A549 (cell line): ENCODE measurements at regions not wholly inside any gene's neighbourhood (a gene's known extent, or its start where the extent isn't known, plus 50 kb on each side); places are given as distances from the start of the nearest gene placed in this dataset.
A peak's percentile ranks its signal among the peaks of the same experiment; 100 is the strongest.

Source experiments
- ATAC-seq, 2 experiments: fragments of 200-7000 bp in 1 of 2; fragments of >200 bp in 1 of 2; cut with Nextera tagmentation in 1 of 2; cut with Tn5 transposase in 1 of 2; 3 replicates each; pipeline versions ENCODE4 v1.8.0 to v1.9.1; 2018 to 2020; ENCODE audit warnings: mild to moderate bottlenecking in 1 of 2, moderate library complexity in 1 of 2
- CTCF ChIA-PET: fragments of 300-600 bp; sonication (Branson Sonifier 250); formaldehyde crosslinking; extraction: SDS; loops from one replicate; lab custom pipeline; 2021; ENCODE audit warnings: antibody characterized with exemption, inconsistent platforms; lab: Yijun Ruan, JAX
- POLR2A ChIA-PET: fragments of 350-600 bp; formaldehyde crosslinking; extraction: SDS; loops from one replicate; lab custom pipeline; 2021; ENCODE audit warnings: antibody characterized with exemption, inconsistent platforms; lab: Yijun Ruan, JAX
- DNase-seq, 2 experiments: peaks; one replicate each; pipeline versions ENCODE4 v3.0.0 to v3.0.0-alpha.2; 2011 to 2016; ENCODE audit warnings: low read depth in 1 of 2, low spot score in 1 of 2
- FAIRE-seq: peaks from 2 replicates; lab custom pipeline; 2011; peaks lifted over from hg19 to GRCh38; lab: Jason Lieb, UNC
- H3K27ac ChIP-seq, 2 experiments: fragments of >200 bp; sonication (Bioruptor Twin); formaldehyde crosslinking; 3 replicates each; pipeline ENCODE4 v1.5.1; 2016 to 2017
- H3K4me1 ChIP-seq: fragments of >200 bp; sonication (Bioruptor Twin); formaldehyde crosslinking; 3 replicates; pipeline ENCODE4 v1.6.1; 2016
- H3K4me2 ChIP-seq: fragments of >200 bp; sonication (Bioruptor Twin); formaldehyde crosslinking; 3 replicates; pipeline ENCODE4 v1.6.1; 2016
- H3K4me3 ChIP-seq: fragments of >200 bp; sonication (Bioruptor Twin); formaldehyde crosslinking; 3 replicates; pipeline ENCODE4 v1.5.1; 2016
- H3K9me3 ChIP-seq: fragments of >200 bp; sonication (Bioruptor Twin); formaldehyde crosslinking; 3 replicates; pipeline ENCODE4 v1.6.1; 2016
- CBX2 ChIP-seq: fragments of 200-600 bp; sonication (generic); IDR thresholded peaks from 2 replicates; pipeline ENCODE4 v1.6.1; 2016; ENCODE audit warnings: low read depth, mild to moderate bottlenecking, borderline replicate concordance
- EHF ChIP-seq: fragments of 250-450 bp; sonication (Bioruptor Pico); IDR thresholded peaks from 2 replicates; pipeline ENCODE4 v1.5.0; 2020; ENCODE audit warnings: mild to moderate bottlenecking
- ESRRA ChIP-seq: fragments of 150-350 bp; IDR thresholded peaks from 2 replicates; pipeline ENCODE4 v1.6.1; 2014; ENCODE audit warnings: mild to moderate bottlenecking, low read length, borderline replicate concordance
- FOSB ChIP-seq: fragments of 250-450 bp; sonication (Bioruptor Pico); IDR thresholded peaks from 2 replicates; pipeline ENCODE4 v1.5.0; 2020; ENCODE audit warnings: mild to moderate bottlenecking, moderate library complexity
- HDAC2 ChIP-seq: fragments of 200-600 bp; sonication (generic); IDR thresholded peaks from 2 replicates; pipeline ENCODE4 v1.6.1; 2016
- HOXA7 ChIP-seq: fragments of 250-450 bp; sonication (Bioruptor Pico); IDR thresholded peaks from 2 replicates; pipeline ENCODE4 v1.5.0; 2020; ENCODE audit warnings: mild to moderate bottlenecking, moderate library complexity
- HOXB13 ChIP-seq: fragments of 250-450 bp; sonication (Bioruptor Pico); IDR thresholded peaks from 2 replicates; pipeline ENCODE4 v1.5.0; 2020; ENCODE audit warnings: low read depth, mild to moderate bottlenecking, moderate library complexity
- JUN ChIP-seq, 2 experiments: fragments of >200 bp; sonication (Bioruptor Twin); formaldehyde crosslinking; IDR thresholded peaks; 2 replicates in 1 of 2; 3 replicates in 1 of 2; pipeline ENCODE4 v1.6.1; 2016 to 2017
- MAFK ChIP-seq: fragments of 450-650 bp; IDR thresholded peaks from 2 replicates; pipeline ENCODE4 v1.6.1; 2014; ENCODE audit not compliant: partially characterized antibody
- MYC ChIP-seq: IDR thresholded peaks from 2 replicates; pipeline ENCODE4 v1.6.1; 2012; ENCODE audit warnings: mild to moderate bottlenecking, inconsistent platforms, low read length, improper control_type of control experiment, borderline replicate concordance
- NFE2L2 ChIP-seq: fragments of 150-350 bp; conservative IDR thresholded peaks from 2 replicates; pipeline ENCODE4 v1.6.1; 2014; ENCODE audit warnings: low read length
- POLR2A ChIP-seq: IDR thresholded peaks from 2 replicates; pipeline ENCODE4 v1.6.1; 2012; ENCODE audit warnings: mild to moderate bottlenecking, low read length
- POLR2AphosphoS2 ChIP-seq: conservative IDR thresholded peaks from 2 replicates; pipeline ENCODE4 v1.6.1; 2012; ENCODE audit warnings: low read length, improper control_type of control experiment, inconsistent platforms
- RARB ChIP-seq: fragments of 250-450 bp; sonication (Bioruptor Pico); IDR thresholded peaks from 2 replicates; pipeline ENCODE4 v1.8.0; 2021; ENCODE audit warnings: mild to moderate bottlenecking, moderate library complexity
- RCOR1 ChIP-seq: fragments of 150-350 bp; IDR thresholded peaks from 2 replicates; pipeline ENCODE4 v1.6.1; 2014; ENCODE audit warnings: antibody characterized with exemption, low read length, low read depth
- SMC3 ChIP-seq: fragments of >200 bp; sonication (Bioruptor Twin); formaldehyde crosslinking; IDR thresholded peaks from 3 replicates; pipeline ENCODE4 v1.6.1; 2018; ENCODE audit warnings: inconsistent platforms
- SREBF2 ChIP-seq: fragments of 450-650 bp; IDR thresholded peaks from 2 replicates; pipeline ENCODE4 v1.6.1; 2014; ENCODE audit warnings: mild to moderate bottlenecking, moderate library complexity
- TFCP2L1 ChIP-seq: fragments of 250-450 bp; sonication (Bioruptor Pico); IDR thresholded peaks from 2 replicates; pipeline ENCODE4 v1.5.0; 2021; ENCODE audit warnings: mild to moderate bottlenecking
- TP53 ChIP-seq: fragments of 250-450 bp; sonication (Bioruptor Pico); IDR thresholded peaks from 2 replicates; pipeline ENCODE4 v1.5.0; 2021; ENCODE audit warnings: mild to moderate bottlenecking, moderate library complexity
- ZFP36 ChIP-seq: fragments of 450-650 bp; IDR thresholded peaks from 2 replicates; pipeline ENCODE4 v1.6.1; 2014; ENCODE audit warnings: borderline replicate concordance; ENCODE audit not compliant: partially characterized antibody
- WGBS: methylation state at CpG from one replicate; pipeline ENCODE4 v1.1.6; 2017; ENCODE audit errors: missing lambda C conversion rate; 5-methylcytosine and 5-hydroxymethylcytosine counted together
- TF ChIP-seq, protein P1 (sequence below): fragments of >200 bp; sonication (Bioruptor Twin); formaldehyde crosslinking; IDR thresholded peaks from 2 replicates; pipeline ENCODE4 v1.6.1; 2016
- TF ChIP-seq, protein P2 (sequence below): fragments of 450-650 bp; IDR thresholded peaks from 2 replicates; pipeline ENCODE4 v1.6.1; 2014; ENCODE audit warnings: antibody characterized with exemption
- TF ChIP-seq, protein P3 (sequence below): IDR thresholded peaks from 2 replicates; pipeline ENCODE4 v1.6.1; 2012
- TF ChIP-seq, protein P4 (sequence below): fragments of >200 bp; sonication (Bioruptor Twin); formaldehyde crosslinking; IDR thresholded peaks from 3 replicates; pipeline ENCODE4 v1.6.1; 2016
- TF ChIP-seq, protein P5 (sequence below): IDR thresholded peaks from 2 replicates; pipeline ENCODE4 v1.6.1; 2012
- TF ChIP-seq, protein P6 (sequence below): fragments of 250-450 bp; sonication (Bioruptor Pico); IDR thresholded peaks from 2 replicates; pipeline ENCODE4 v1.5.0; 2020; ENCODE audit warnings: low read depth, mild to moderate bottlenecking, moderate library complexity

DNA sequence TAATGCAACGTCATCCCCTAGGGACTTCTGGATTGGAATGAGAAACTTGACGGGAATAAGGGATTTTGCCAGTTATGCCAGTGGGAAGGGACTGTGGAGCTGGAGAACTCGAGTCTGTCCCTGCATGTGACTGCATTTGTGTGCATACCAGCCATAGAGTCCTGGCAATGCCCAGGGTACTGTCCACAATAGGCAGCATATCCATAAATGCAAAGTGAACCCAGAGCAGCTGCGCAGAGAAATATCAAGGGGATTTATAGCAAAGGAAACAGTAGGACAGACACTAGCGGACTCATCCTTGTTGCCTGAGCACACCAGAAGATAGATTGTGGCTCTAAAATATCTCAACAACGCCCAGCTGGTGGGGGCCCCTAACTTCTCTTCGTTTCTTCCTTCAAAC lies 247.1 kb upstream of the SRRM4 start:
- POLR2A ChIA-PET = no interaction called here
- CTCF ChIA-PET = no interaction called here
- no peak for DNase-seq
- no peak overlapping the region for H3K4me3 ChIP-seq
- no peak for FAIRE-seq
- no peak overlapping the region for H3K27ac ChIP-seq
- WGBS = 4% methylated on average over 7 of the region's 7 CpGs
- H3K9me3 ChIP-seq = no peaks in the 10 kb centered on the region
- no peak overlapping the region for H3K4me2 ChIP-seq
- TF ChIP-seq HOXB13 (CRISPR knock-in tag) = no peak
- no peak for TF ChIP-seq JUN (IDR thresholded peaks at IDR 0.05)
- TF ChIP-seq, protein P1, sequence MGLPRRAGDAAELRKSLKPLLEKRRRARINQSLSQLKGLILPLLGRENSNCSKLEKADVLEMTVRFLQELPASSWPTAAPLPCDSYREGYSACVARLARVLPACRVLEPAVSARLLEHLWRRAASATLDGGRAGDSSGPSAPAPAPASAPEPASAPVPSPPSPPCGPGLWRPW = no peak
- TF ChIP-seq, protein P2, sequence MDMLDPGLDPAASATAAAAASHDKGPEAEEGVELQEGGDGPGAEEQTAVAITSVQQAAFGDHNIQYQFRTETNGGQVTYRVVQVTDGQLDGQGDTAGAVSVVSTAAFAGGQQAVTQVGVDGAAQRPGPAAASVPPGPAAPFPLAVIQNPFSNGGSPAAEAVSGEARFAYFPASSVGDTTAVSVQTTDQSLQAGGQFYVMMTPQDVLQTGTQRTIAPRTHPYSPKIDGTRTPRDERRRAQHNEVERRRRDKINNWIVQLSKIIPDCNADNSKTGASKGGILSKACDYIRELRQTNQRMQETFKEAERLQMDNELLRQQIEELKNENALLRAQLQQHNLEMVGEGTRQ = no peak
- no peak for TF ChIP-seq HDAC2
- no peak for TF ChIP-seq ESRRA
- no peak for TF ChIP-seq ZFP36
- TF ChIP-seq RCOR1 = no peak
- TF ChIP-seq POLR2A = no peak
- no peak for TF ChIP-seq CBX2
- no peak for TF ChIP-seq HOXA7 (CRISPR knock-in tag)
- no peak for ATAC-seq
- H3K4me1 ChIP-seq = no peaks in the 10 kb centered on the region

DNA sequence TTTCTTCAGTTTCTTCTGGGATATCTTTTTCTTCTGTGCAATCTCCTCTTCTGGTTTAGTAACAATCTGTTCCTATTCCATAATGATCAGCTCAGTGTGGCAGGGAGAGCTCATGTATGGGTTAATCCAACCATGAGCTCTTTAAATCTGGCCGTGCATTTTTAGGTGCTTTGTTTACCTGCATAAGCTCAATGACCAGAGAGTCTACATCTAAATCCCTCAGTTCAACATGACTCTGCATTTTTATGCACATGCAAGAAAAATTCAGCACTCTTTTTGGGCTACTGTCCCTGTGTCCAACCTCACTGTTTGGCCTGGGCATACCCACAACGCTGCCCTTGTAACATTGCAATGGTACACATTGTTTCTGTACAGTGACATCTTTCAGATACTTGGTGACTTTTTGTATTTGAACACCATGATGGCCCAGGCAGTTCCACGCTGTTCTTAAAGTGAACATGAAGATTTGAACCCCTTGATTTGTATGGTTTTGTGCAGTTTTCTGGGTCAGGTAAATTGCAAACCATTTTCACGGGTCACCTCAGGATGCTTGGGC lies 243.3 kb upstream of the SRRM4 start:
- no peaks in the 10 kb centered on the region for H3K4me1 ChIP-seq
- POLR2A ChIA-PET = no interaction called here
- no peak overlapping the region for H3K4me2 ChIP-seq
- TF ChIP-seq EHF (CRISPR knock-in tag) (no peak), MAFK (peak; percentile 29)
- FAIRE-seq (no peak), ATAC-seq (no peak), DNase-seq (no peak)
- no peaks in the 10 kb centered on the region for H3K9me3 ChIP-seq
- H3K4me3 ChIP-seq = no peak overlapping the region
- 2% methylated on average over 4 of the region's 4 CpGs for WGBS
- CTCF ChIA-PET = interaction anchor here (1.1 kb wide), 1 partner anchor 29 kb away, joined by 3 read pairs; no protein-coding TSS in a partner anchor
- no peak overlapping the region for H3K27ac ChIP-seq

DNA sequence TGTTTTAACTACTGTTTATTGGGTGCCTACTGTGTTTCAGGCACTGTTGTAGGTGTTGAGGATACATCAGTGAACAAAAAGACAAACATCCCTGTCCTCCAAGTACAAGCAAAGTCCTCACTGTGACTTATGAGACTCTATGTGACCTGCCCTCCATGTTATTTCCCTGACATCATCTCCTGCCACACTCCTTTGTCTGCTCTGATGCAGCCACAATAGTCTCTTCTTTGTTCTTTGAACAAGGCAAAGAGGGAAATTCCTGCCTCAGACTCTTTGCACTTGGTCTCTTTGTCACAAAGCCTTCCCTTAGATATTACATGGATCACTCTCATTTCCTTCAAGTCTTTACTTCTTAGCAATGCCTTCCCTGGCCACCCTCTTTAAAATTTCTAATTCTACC lies 240.1 kb upstream of the SRRM4 start:
- Histone ChIP-seq H3K4me2 (no peak overlapping the region), H3K9me3 (no peaks in the 10 kb centered on the region), H3K4me1 (no peaks in the 10 kb centered on the region), H3K4me3 (no peak overlapping the region), H3K27ac (no peak overlapping the region)
- ChIA-PET CTCF (no interaction called here), POLR2A (no interaction called here)
- TF ChIP-seq, protein P3, sequence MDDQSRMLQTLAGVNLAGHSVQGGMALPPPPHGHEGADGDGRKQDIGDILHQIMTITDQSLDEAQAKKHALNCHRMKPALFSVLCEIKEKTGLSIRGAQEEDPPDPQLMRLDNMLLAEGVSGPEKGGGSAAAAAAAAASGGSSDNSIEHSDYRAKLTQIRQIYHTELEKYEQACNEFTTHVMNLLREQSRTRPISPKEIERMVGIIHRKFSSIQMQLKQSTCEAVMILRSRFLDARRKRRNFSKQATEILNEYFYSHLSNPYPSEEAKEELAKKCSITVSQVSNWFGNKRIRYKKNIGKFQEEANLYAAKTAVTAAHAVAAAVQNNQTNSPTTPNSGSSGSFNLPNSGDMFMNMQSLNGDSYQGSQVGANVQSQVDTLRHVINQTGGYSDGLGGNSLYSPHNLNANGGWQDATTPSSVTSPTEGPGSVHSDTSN = no peak
- TF ChIP-seq SMC3 = no peak
- ATAC-seq = no peak
- no peak for FAIRE-seq
- no peak for DNase-seq

DNA sequence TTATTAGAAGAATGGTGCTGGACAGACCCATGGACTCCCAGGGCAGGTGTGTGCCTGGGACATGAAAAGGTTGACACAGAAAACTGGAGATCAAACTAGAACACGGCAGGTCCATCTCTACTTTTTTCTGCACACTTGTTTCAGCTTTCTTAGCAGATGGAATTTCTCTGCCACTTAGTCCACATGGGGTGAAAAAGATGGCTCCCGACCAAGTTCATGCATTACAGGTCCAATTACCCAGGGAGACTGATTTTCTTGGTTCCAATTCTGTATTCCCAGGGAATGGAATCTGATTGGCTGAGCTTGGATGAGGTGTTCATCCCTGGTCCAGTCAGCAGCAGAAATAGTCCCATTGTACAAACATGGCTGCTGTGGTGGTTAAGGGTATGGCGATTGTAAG lies 238.9 kb upstream of the SRRM4 start:
- H3K9me3 ChIP-seq = no peaks in the 10 kb centered on the region
- CTCF ChIA-PET = no interaction called here
- no peak overlapping the region for H3K4me3 ChIP-seq
- no peak for DNase-seq
- no peaks in the 10 kb centered on the region for H3K4me1 ChIP-seq
- no peak overlapping the region for H3K4me2 ChIP-seq
- WGBS = 8% methylated on average over 3 of the region's 3 CpGs
- FAIRE-seq = no peak
- POLR2A ChIA-PET = no interaction called here
- H3K27ac ChIP-seq = no peak overlapping the region
- no peak for TF ChIP-seq SREBF2
- no peak for TF ChIP-seq TFCP2L1 (CRISPR knock-in tag)
- TF ChIP-seq FOSB (CRISPR knock-in tag) = no peak
- TF ChIP-seq POLR2AphosphoS2 = no peak
- no peak for TF ChIP-seq RARB
- TF ChIP-seq, protein P4, sequence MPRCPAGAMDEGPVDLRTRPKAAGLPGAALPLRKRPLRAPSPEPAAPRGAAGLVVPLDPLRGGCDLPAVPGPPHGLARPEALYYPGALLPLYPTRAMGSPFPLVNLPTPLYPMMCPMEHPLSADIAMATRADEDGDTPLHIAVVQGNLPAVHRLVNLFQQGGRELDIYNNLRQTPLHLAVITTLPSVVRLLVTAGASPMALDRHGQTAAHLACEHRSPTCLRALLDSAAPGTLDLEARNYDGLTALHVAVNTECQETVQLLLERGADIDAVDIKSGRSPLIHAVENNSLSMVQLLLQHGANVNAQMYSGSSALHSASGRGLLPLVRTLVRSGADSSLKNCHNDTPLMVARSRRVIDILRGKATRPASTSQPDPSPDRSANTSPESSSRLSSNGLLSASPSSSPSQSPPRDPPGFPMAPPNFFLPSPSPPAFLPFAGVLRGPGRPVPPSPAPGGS = no peak
- TF ChIP-seq JUN (IDR thresholded peaks at IDR 0.05) = no peak
- TF ChIP-seq TP53 (CRISPR knock-in tag) = no peak
- TF ChIP-seq, protein P5, sequence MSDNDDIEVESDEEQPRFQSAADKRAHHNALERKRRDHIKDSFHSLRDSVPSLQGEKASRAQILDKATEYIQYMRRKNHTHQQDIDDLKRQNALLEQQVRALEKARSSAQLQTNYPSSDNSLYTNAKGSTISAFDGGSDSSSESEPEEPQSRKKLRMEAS = no peak
- TF ChIP-seq EHF (CRISPR knock-in tag) = no peak
- TF ChIP-seq, protein P6, sequence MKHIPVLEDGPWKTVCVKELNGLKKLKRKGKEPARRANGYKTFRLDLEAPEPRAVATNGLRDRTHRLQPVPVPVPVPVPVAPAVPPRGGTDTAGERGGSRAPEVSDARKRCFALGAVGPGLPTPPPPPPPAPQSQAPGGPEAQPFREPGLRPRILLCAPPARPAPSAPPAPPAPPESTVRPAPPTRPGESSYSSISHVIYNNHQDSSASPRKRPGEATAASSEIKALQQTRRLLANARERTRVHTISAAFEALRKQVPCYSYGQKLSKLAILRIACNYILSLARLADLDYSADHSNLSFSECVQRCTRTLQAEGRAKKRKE (CRISPR knock-in tag) = no peak
- no peak for TF ChIP-seq NFE2L2
- TF ChIP-seq MYC = no peak
- ATAC-seq = no peak
